C4-2B (cell line): ENCODE measurements at regions not wholly inside any gene's neighbourhood (a gene's known extent, or its start where the extent isn't known, plus 50 kb on each side); places are given as distances from the start of the nearest gene placed in this dataset.

ENCODE experiments used
- CTCF ChIP-seq: fragments of 450-650 bp; conservative IDR thresholded peaks from 2 replicates; pipeline ENCODE4 v1.5.1; 2017; ENCODE audit warnings: mild to moderate bottlenecking
- ZFX ChIP-seq: fragments of 450-650 bp; IDR thresholded peaks from 2 replicates; pipeline ENCODE4 v1.6.1; 2017

- TF ChIP-seq CTCF (no peak), ZFX (no peak)
These were observed 138.6 kb downstream of the TMEM18 start for GRCh38 chr2:538646-539045.
